HG02884 (cell line): ENCODE measurements at regions not wholly inside any gene's neighbourhood (a gene's known extent, or its start where the extent isn't known, plus 50 kb on each side); places are given as distances from the start of the nearest gene placed in this dataset.
"Not testable (repeated sequence)": the region's sequence is repeated elsewhere in the genome, so short reads cannot be mapped to it uniquely, and the experiment has no call there.

Source experiments
- ATAC-seq: cut with Tn5 transposase; IDR thresholded peaks from one replicate; pipeline ENCODE4 v1.9.1; 2021; ENCODE audit warnings: mild to moderate bottlenecking, moderate library complexity; ENCODE audit not compliant: unreplicated experiment

- no peak for ATAC-seq
These were observed 978.5 kb upstream of the FBXO33 start for GRCh38 chr14:40410708-40411107.

GRCh38 chr14:40402957-40403356, 970.7 kb upstream of the FBXO33 start:
- no peak for ATAC-seq

- no peak for ATAC-seq
These were observed 966.7 kb upstream of the FBXO33 start for GRCh38 chr14:40398981-40399380.

- no peak for ATAC-seq
These were observed 962.6 kb upstream of the FBXO33 start for GRCh38 chr14:40394634-40395340.

- no peak for ATAC-seq
These were observed 960.9 kb upstream of the FBXO33 start for GRCh38 chr14:40393143-40393542.

- ATAC-seq: no peak
These were observed 954.2 kb upstream of the FBXO33 start for GRCh38 chr14:40386433-40386832.

GRCh38 chr14:40374221-40374620, 942.0 kb upstream of the FBXO33 start:
- ATAC-seq: no peak

GRCh38 chr14:40371011-40371410, 938.8 kb upstream of the FBXO33 start:
- ATAC-seq: no peak

GRCh38 chr14:40368314-40368713, 936.1 kb upstream of the FBXO33 start:
- no peak for ATAC-seq

GRCh38 chr14:40367717-40368116, 935.5 kb upstream of the FBXO33 start:
- ATAC-seq: no peak

GRCh38 chr14:40365305-40365704, 933.1 kb upstream of the FBXO33 start:
- no peak for ATAC-seq

- no peak for ATAC-seq
These were observed 930.6 kb upstream of the FBXO33 start for GRCh38 chr14:40362856-40363255.

- no peak for ATAC-seq
These were observed 922.5 kb upstream of the FBXO33 start for GRCh38 chr14:40354754-40355153.

GRCh38 chr14:40348104-40348503, 915.9 kb upstream of the FBXO33 start:
- ATAC-seq: not testable (repeated sequence)

- no peak for ATAC-seq
These were observed 915.4 kb upstream of the FBXO33 start for GRCh38 chr14:40347675-40348074.

- ATAC-seq: no peak
These were observed 914.0 kb upstream of the FBXO33 start for GRCh38 chr14:40346275-40346674.

GRCh38 chr14:40345334-40345733, 913.1 kb upstream of the FBXO33 start:
- no peak for ATAC-seq

- no peak for ATAC-seq
These were observed 908.5 kb upstream of the FBXO33 start for GRCh38 chr14:40340708-40341107.

- ATAC-seq: no peak
These were observed 904.6 kb upstream of the FBXO33 start for GRCh38 chr14:40336846-40337245.

- ATAC-seq: not testable (repeated sequence)
These were observed 894.3 kb upstream of the FBXO33 start for GRCh38 chr14:40326519-40326918.

- no peak for ATAC-seq
These were observed 886.0 kb upstream of the FBXO33 start for GRCh38 chr14:40318211-40318719.

GRCh38 chr14:40317690-40318089, 885.5 kb upstream of the FBXO33 start:
- ATAC-seq: no peak

- no peak for ATAC-seq
These were observed 880.1 kb upstream of the FBXO33 start for GRCh38 chr14:40312296-40312695.
